Astrocyte (in vitro differentiated cells and primary cell): ENCODE measurements at regions not wholly inside any gene's neighbourhood (a gene's known extent, or its start where the extent isn't known, plus 50 kb on each side); places are given as distances from the start of the nearest gene placed in this dataset.

Experiments
- CTCF ChIP-seq: IDR thresholded peaks from 2 replicates; pipeline ENCODE4 v1.5.1; 2011; ENCODE audit warnings: low read depth, mild to moderate bottlenecking, inconsistent platforms, low read length, moderate library complexity; ENCODE audit not compliant: insufficient read depth
- EZH2 ChIP-seq: IDR thresholded peaks from 2 replicates; pipeline ENCODE4 v1.6.1; 2012; ENCODE audit warnings: mild to moderate bottlenecking, low read length, inconsistent platforms; ENCODE audit not compliant: insufficient read depth

DNA sequence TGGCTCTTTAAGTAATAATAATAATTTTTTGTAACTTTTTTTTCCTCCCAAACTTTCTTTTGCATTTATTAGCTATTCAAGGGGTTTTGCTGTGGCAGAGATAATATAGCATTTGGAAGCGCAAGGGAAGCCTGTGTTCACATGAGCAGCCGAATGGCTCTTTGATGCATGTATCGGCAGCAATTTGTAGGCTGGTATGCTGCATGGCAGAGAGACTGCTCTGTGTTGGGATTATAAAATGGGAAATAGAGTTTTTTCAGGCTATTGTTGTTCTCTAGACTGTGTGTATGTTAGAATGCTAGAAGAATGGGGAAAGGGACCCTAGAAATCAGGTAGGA lies 94.6 kb upstream of the SALL1 start:
- TF ChIP-seq CTCF: no peak
- TF ChIP-seq EZH2: no peak
